Mesenchymal stem cell (in vitro differentiated cells and primary cell): ENCODE measurements at regions not wholly inside any gene's neighbourhood (a gene's known extent, or its start where the extent isn't known, plus 50 kb on each side); places are given as distances from the start of the nearest gene placed in this dataset.
A peak's percentile ranks its signal among the peaks of the same experiment; 100 is the strongest.

Experiments used
- DNase-seq: peaks from one replicate; pipeline ENCODE4 v3.0.0-alpha.2; 2013
- H2AFZ ChIP-seq: one replicate; pipeline ENCODE4 v1.6.1; 2013; ENCODE audit warnings: low read depth, mild to moderate bottlenecking, control low read depth, inconsistent platforms, low read length, moderate library complexity
- H2AK5ac ChIP-seq: 2 replicates; pipeline ENCODE4 v1.6.1; 2013; ENCODE audit warnings: low read length, moderate library complexity, mild to moderate bottlenecking, inconsistent platforms; ENCODE audit not compliant: severe bottlenecking
- H2BK120ac ChIP-seq: one replicate; pipeline ENCODE4 v1.6.1; 2013; ENCODE audit warnings: low read depth, mild to moderate bottlenecking, inconsistent platforms, low read length, moderate library complexity
- H2BK12ac ChIP-seq, 2 experiments: one replicate each; pipeline ENCODE4 v1.6.1; 2013; ENCODE audit warnings: inconsistent platforms in 2 of 2, low read length in 2 of 2, mild to moderate bottlenecking in 2 of 2, moderate library complexity in 2 of 2, control low read depth in 1 of 2
- H2BK15ac ChIP-seq: one replicate; pipeline ENCODE4 v1.6.1; 2013; ENCODE audit warnings: mild to moderate bottlenecking, low read depth, inconsistent platforms; ENCODE audit not compliant: poor library complexity, severe bottlenecking
- H2BK5ac ChIP-seq: 2 replicates; pipeline ENCODE4 v1.6.1; 2013; ENCODE audit warnings: low read depth, mild to moderate bottlenecking, low read length, control low read depth, inconsistent platforms; ENCODE audit not compliant: poor library complexity, severe bottlenecking
- H3K14ac ChIP-seq, 2 experiments: one replicate each; pipeline ENCODE4 v1.6.1; 2013; ENCODE audit warnings: inconsistent platforms in 2 of 2, low read length in 2 of 2, control low read depth in 1 of 2, mild to moderate bottlenecking in 1 of 2, moderate library complexity in 1 of 2
- H3K18ac ChIP-seq, 2 experiments: one replicate each; pipeline ENCODE4 v1.6.1; 2013; ENCODE audit warnings: inconsistent platforms in 2 of 2, low read length in 2 of 2, control low read depth in 1 of 2, low read depth in 1 of 2, mild to moderate bottlenecking in 1 of 2
- H3K23ac ChIP-seq, 2 experiments: one replicate each; pipeline ENCODE4 v1.6.1; 2013; ENCODE audit warnings: inconsistent platforms in 2 of 2, low read length in 2 of 2, mild to moderate bottlenecking in 2 of 2, moderate library complexity in 2 of 2, control low read depth in 1 of 2
- H3K27ac ChIP-seq: 2 replicates; pipeline ENCODE4 v1.5.1; 2013; ENCODE audit warnings: mild to moderate bottlenecking, moderate library complexity, low read length, control low read depth, inconsistent platforms; ENCODE audit not compliant: poor library complexity, severe bottlenecking
- H3K27me3 ChIP-seq, 2 experiments: 2 replicates each; pipeline versions ENCODE4 v1.6.1 to v1.7.0; 2013; ENCODE audit warnings: low read length in 2 of 2, mild to moderate bottlenecking in 2 of 2, moderate library complexity in 2 of 2, control low read depth in 1 of 2, inconsistent platforms in 1 of 2; ENCODE audit not compliant: control insufficient read depth in 1 of 2, insufficient read depth in 1 of 2
- H3K36me3 ChIP-seq, 2 experiments: 2 replicates each; pipeline versions ENCODE4 v1.6.1 to v1.7.0; 2013; ENCODE audit warnings: low read length in 2 of 2, control low read depth in 1 of 2, inconsistent platforms in 1 of 2, low read depth in 1 of 2, mild to moderate bottlenecking in 1 of 2; ENCODE audit not compliant: insufficient read depth in 2 of 2, control insufficient read depth in 1 of 2
- H3K4ac ChIP-seq, 2 experiments: one replicate each; pipeline ENCODE4 v1.6.1; 2013; ENCODE audit warnings: inconsistent platforms in 2 of 2, low read length in 2 of 2, mild to moderate bottlenecking in 2 of 2, moderate library complexity in 2 of 2, control low read depth in 1 of 2, low read depth in 1 of 2
- H3K4me1 ChIP-seq: 2 replicates; pipeline ENCODE4 v1.6.1; 2013; ENCODE audit warnings: low read depth, low read length, control low read depth; ENCODE audit not compliant: control insufficient read depth, insufficient read depth
- H3K4me2 ChIP-seq: 2 replicates; pipeline ENCODE4 v1.6.1; 2013; ENCODE audit warnings: low read length, mild to moderate bottlenecking, inconsistent platforms; ENCODE audit not compliant: poor library complexity, severe bottlenecking
- H3K4me3 ChIP-seq, 2 experiments: 2 replicates each; pipeline versions ENCODE4 v1.5.1 to v1.7.0; 2013; ENCODE audit warnings: low read length in 2 of 2, mild to moderate bottlenecking in 2 of 2, control low read depth in 1 of 2, low read depth in 1 of 2; ENCODE audit not compliant: insufficient read depth in 1 of 2
- H3K79me1 ChIP-seq: replicated peaks from 2 replicates; pipeline ENCODE4 v1.6.1; 2013; ENCODE audit warnings: mild to moderate bottlenecking, control low read depth, low read length, inconsistent platforms; ENCODE audit not compliant: poor library complexity, severe bottlenecking
- H3K9ac ChIP-seq: 2 replicates; pipeline ENCODE4 v1.7.0; 2013; ENCODE audit warnings: mild to moderate bottlenecking, low read length, moderate library complexity
- H3K9me3 ChIP-seq: 2 replicates; pipeline ENCODE4 v1.7.0; 2013; ENCODE audit warnings: mild to moderate bottlenecking, low read length; ENCODE audit not compliant: control insufficient read depth
- H4K8ac ChIP-seq: one replicate; pipeline ENCODE4 v1.6.1; 2013; ENCODE audit warnings: inconsistent platforms, mild to moderate bottlenecking, low read length, moderate library complexity
- H4K91ac ChIP-seq: one replicate; pipeline ENCODE4 v1.6.1; 2013; ENCODE audit warnings: mild to moderate bottlenecking, low read length, inconsistent platforms
- WGBS: methylation state at CpG from one replicate; pipeline ENCODE4 v1.1.7; 2013; ENCODE audit warnings: mixed read lengths; 5-methylcytosine and 5-hydroxymethylcytosine counted together

DNA sequence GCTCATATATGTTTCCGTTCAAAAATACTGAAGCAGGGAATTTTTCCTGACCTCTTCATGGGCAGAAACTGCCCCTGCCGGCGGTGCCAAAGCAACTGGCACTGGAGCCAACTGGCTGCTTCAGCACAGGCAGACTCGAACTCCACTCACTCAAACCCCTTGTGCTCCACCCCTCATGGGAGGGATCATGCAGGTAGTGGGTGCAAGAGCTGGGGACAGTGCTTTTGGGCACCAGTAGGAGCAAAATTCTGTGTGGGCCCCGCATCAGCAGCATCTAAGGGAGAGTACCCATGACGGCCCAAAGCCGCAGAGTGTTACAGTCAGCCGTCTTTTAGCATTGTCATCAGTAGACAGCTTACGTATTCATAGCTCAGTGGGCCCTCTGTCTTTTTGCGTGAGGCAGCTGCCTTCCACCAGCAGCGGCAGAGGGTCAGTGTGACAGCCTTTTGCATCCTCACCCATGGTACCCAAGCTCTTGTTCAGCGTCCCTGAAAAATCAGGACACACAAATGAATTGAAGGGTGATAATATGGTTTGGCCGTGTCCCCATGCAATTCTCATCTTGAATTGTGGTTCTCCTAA is 393.8 kb downstream of the SLITRK6 start:
- Histone ChIP-seq H2BK120ac (no peak overlapping the region), H3K23ac (no peak overlapping the region), H3K4me3 (no peak overlapping the region), H4K91ac (no peak overlapping the region), H3K4me2 (no peak overlapping the region), H2AFZ (no peak overlapping the region), H3K27me3 (no peaks in the 10 kb centered on the region), H3K4me1 (no peaks in the 10 kb centered on the region), H3K4ac (no peak overlapping the region), H2BK15ac (no peak overlapping the region), H2BK5ac (no peak overlapping the region), H4K8ac (no peak overlapping the region), H2AK5ac (no peak overlapping the region), H3K27ac (no peak overlapping the region), H3K79me1 (no peaks in the 10 kb centered on the region), H3K14ac (peak overlapping the region in 1 of 2 experiments; percentile 35), H2BK12ac (peak overlapping the region in 1 of 2 experiments; percentile 3), H3K9me3 (no peaks in the 10 kb centered on the region), H3K18ac (no peak overlapping the region), H3K36me3 (no peaks in the 10 kb centered on the region), H3K9ac (no peak overlapping the region)
- WGBS = 97% methylated on average over 13 of the region's 13 CpGs
- no peak for DNase-seq

DNA sequence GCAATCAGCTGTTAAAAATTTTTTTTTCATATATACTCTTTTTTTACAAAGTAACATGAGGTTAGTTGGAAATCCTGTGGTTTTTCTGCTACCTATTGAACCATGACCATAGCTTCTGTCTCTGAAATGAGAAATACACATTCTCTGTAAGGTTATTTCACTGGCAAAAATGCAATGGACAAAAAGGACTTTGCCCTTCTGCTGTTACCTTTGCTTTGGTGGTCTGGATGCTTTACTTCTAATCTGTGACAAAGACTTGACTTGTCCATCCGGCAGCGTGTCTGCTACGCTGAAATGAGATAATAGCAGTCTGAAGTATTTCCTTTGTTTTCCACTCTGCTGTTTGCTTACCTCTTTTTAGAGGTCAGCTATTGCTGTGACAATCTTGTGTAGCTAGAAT is 412.8 kb downstream of the SLITRK6 start:
- peaks cover 1% of the 10 kb centered on the region for H3K4me1 ChIP-seq
- no peak overlapping the region for H2BK12ac ChIP-seq
- no peak for DNase-seq
- H3K4me3 ChIP-seq = no peak overlapping the region
- no peaks in the 10 kb centered on the region for H3K79me1 ChIP-seq
- no peaks in the 10 kb centered on the region for H3K27me3 ChIP-seq
- H3K14ac ChIP-seq = no peak overlapping the region
- H3K4ac ChIP-seq = no peak overlapping the region
- H3K23ac ChIP-seq = no peak overlapping the region
- H4K8ac ChIP-seq = peak overlapping the region; percentile 37
- H3K27ac ChIP-seq = no peak overlapping the region
- H2BK120ac ChIP-seq = no peak overlapping the region
- no peak overlapping the region for H3K18ac ChIP-seq
- H3K9ac ChIP-seq = no peak overlapping the region
- no peak overlapping the region for H3K4me2 ChIP-seq
- no peak overlapping the region for H2AFZ ChIP-seq
- no peak overlapping the region for H2AK5ac ChIP-seq
- 9% methylated on average over 3 of the region's 3 CpGs for WGBS
- no peak overlapping the region for H2BK15ac ChIP-seq
- no peaks in the 10 kb centered on the region for H3K36me3 ChIP-seq
- no peak overlapping the region for H4K91ac ChIP-seq
- no peak overlapping the region for H2BK5ac ChIP-seq
- no peaks in the 10 kb centered on the region for H3K9me3 ChIP-seq

DNA sequence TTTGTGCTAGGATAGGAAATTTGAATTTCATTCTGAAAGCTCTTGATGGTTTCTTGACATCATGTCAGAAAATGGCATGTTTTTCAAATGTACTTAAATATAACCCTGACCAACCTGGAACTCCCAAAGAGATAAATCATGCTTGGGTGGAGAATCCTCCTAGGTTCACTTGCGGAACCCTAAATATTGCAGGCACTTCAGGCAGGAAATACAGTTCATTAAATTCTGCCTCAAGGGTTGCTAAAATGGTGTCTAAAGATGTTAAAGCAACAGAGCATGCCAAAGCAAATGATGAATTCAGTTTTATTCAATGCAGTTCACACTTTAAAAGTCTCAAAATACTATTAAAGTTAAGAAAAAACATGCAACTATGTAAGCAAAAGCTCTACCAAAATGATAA is 415.9 kb downstream of the SLITRK6 start:
- Histone ChIP-seq H3K4me1 (peaks cover 1% of the 10 kb centered on the region), H2AK5ac (no peak overlapping the region), H4K91ac (no peak overlapping the region), H3K36me3 (no peaks in the 10 kb centered on the region), H3K18ac (no peak overlapping the region), H2AFZ (no peak overlapping the region), H3K79me1 (no peaks in the 10 kb centered on the region), H2BK5ac (no peak overlapping the region), H3K27ac (no peak overlapping the region), H3K4ac (no peak overlapping the region), H4K8ac (no peak overlapping the region), H3K9me3 (no peaks in the 10 kb centered on the region), H2BK12ac (no peak overlapping the region), H3K9ac (no peak overlapping the region), H2BK120ac (no peak overlapping the region), H3K4me2 (no peak overlapping the region), H2BK15ac (no peak overlapping the region), H3K4me3 (no peak overlapping the region), H3K23ac (no peak overlapping the region), H3K14ac (no peak overlapping the region), H3K27me3 (no peaks in the 10 kb centered on the region)
- 100% methylated on average over 1 of the region's 1 CpG for WGBS
- DNase-seq = no peak

DNA sequence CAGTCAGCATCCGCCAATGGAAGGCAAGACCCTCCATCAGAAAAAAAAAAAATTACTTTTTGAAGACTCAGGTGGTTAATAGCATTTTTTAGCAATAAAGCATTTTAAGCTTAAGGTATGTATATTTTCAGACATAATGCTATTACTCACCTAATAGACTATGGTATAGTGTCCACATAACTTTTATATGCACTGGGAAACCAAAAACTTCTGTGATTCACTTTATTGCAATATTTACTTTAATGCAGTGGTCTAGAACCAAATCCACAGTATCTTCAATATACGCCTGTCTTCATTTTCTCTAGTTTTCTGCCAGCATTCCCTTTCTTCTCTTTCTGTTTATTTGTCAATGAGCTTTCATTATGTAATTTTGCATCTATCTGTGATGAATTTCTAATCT is 418.1 kb downstream of the SLITRK6 start:
- no peaks in the 10 kb centered on the region for H3K27me3 ChIP-seq
- H3K36me3 ChIP-seq = no peaks in the 10 kb centered on the region
- H3K4ac ChIP-seq = no peak overlapping the region
- no peaks in the 10 kb centered on the region for H3K4me1 ChIP-seq
- H3K14ac ChIP-seq = no peak overlapping the region
- H2BK15ac ChIP-seq = no peak overlapping the region
- H3K79me1 ChIP-seq = no peaks in the 10 kb centered on the region
- H2BK120ac ChIP-seq = no peak overlapping the region
- H3K27ac ChIP-seq = no peak overlapping the region
- no peak overlapping the region for H4K91ac ChIP-seq
- no peak overlapping the region for H2BK12ac ChIP-seq
- no peak overlapping the region for H3K9ac ChIP-seq
- no peak overlapping the region for H4K8ac ChIP-seq
- no peak for DNase-seq
- no peak overlapping the region for H2BK5ac ChIP-seq
- no peaks in the 10 kb centered on the region for H3K9me3 ChIP-seq
- H3K4me2 ChIP-seq = no peak overlapping the region
- H3K23ac ChIP-seq = no peak overlapping the region
- H3K4me3 ChIP-seq = no peak overlapping the region
- H2AFZ ChIP-seq = no peak overlapping the region
- no peak overlapping the region for H2AK5ac ChIP-seq
- no CpG with 5 or more reads among the region's 2 CpGs for WGBS
- no peak overlapping the region for H3K18ac ChIP-seq
